GM12878 (cell line): ENCODE measurements at regions not wholly inside any gene's neighbourhood (a gene's known extent, or its start where the extent isn't known, plus 50 kb on each side); places are given as distances from the start of the nearest gene placed in this dataset.

Experiments
- ATAC-seq: fragments of 200-7000 bp; cut with Tn5 transposase; 3 replicates; pipeline ENCODE4 v1.9.1; 2020; ENCODE audit warnings: mild to moderate bottlenecking, moderate library complexity
- BruUV-seq: library from RNA; stranded (reverse); fragments of 400-500 nt; replicated peaks from 2 replicates; lab custom pipeline; 2021; lab: Mats Ljungman, UMichigan
- CTCF ChIA-PET: fragments of 300-600 bp; sonication (Branson Sonifier 250); formaldehyde crosslinking; extraction: SDS; loops from one replicate; lab custom pipeline; 2021; ENCODE audit warnings: inconsistent platforms; lab: Yijun Ruan, JAX
- POLR2A ChIA-PET: fragments of 350-600 bp; formaldehyde crosslinking; extraction: SDS; loops from one replicate; lab custom pipeline; 2021; ENCODE audit warnings: inconsistent platforms; lab: Charles Lee
- RAD21 ChIA-PET: fragments of 300-600 bp; sonication (Branson Sonifier 250); formaldehyde crosslinking; loops from one replicate; lab custom pipeline; 2023; ENCODE audit warnings: antibody characterized with exemption; ENCODE audit not compliant: unreplicated experiment; lab: Charles Lee
- SMC1A ChIA-PET: fragments of 300-600 bp; sonication (Branson Sonifier 250); formaldehyde crosslinking; loops from one replicate; lab custom pipeline; 2023; ENCODE audit not compliant: unreplicated experiment, uncharacterized antibody; lab: Charles Lee
- DNase-seq: peaks from one replicate; pipeline ENCODE4 v3.0.0-alpha.2; 2011; ENCODE audit warnings: low read depth, low spot score
- FAIRE-seq: peaks from 3 replicates; lab custom pipeline; 2011; peaks lifted over from hg19 to GRCh38; lab: Jason Lieb, UNC
- H2AFZ ChIP-seq: 2 replicates; pipeline ENCODE4 v1.6.0; 2011; ENCODE audit warnings: low read depth, low read length, control low read depth; ENCODE audit not compliant: control insufficient read depth
- H3K27ac ChIP-seq: 2 replicates; pipeline ENCODE4 v1.5.1; 2011; ENCODE audit warnings: control low read depth; ENCODE audit not compliant: control insufficient read depth, insufficient read depth
- H3K27me3 ChIP-seq, 2 experiments: replicated peaks in 1 of 2; 2 replicates each; pipeline versions ENCODE4 v1.6.0 to v1.6.1; 2011; ENCODE audit warnings: low read length in 1 of 2; ENCODE audit not compliant: control insufficient read depth in 2 of 2, insufficient read depth in 2 of 2
- H3K36me3 ChIP-seq, 2 experiments: 2 replicates each; pipeline ENCODE4 v1.5.1; 2011; ENCODE audit warnings: low read length in 1 of 2; ENCODE audit not compliant: control insufficient read depth in 2 of 2, insufficient read depth in 2 of 2
- H3K4me1 ChIP-seq: 2 replicates; pipeline ENCODE4 v1.6.1; 2011; ENCODE audit warnings: mild to moderate bottlenecking, low read length, moderate library complexity, mixed read lengths; ENCODE audit not compliant: control insufficient read depth, insufficient read depth
- H3K4me2 ChIP-seq: 2 replicates; pipeline ENCODE4 v1.6.0; 2011; ENCODE audit warnings: control low read depth; ENCODE audit not compliant: control insufficient read depth, insufficient read depth
- H3K4me3 ChIP-seq: fragments of 200-600 bp; sonication (generic); 2 replicates; pipeline ENCODE4 v1.5.1; 2016
- H3K79me2 ChIP-seq: 2 replicates; pipeline ENCODE4 v1.6.0; 2011; ENCODE audit warnings: low read length; ENCODE audit not compliant: control insufficient read depth, insufficient read depth
- H3K9ac ChIP-seq: 2 replicates; pipeline ENCODE4 v1.8.0; 2011; ENCODE audit warnings: low read length, control low read depth, mixed read lengths; ENCODE audit not compliant: control insufficient read depth, insufficient read depth
- H3K9me3 ChIP-seq: replicated peaks from 3 replicates; pipeline ENCODE4 v1.5.1; 2011; ENCODE audit warnings: mild to moderate bottlenecking, low read length; ENCODE audit not compliant: control insufficient read depth, insufficient read depth
- H4K20me1 ChIP-seq: 2 replicates; pipeline ENCODE4 v1.6.0; 2011; ENCODE audit not compliant: control insufficient read depth, insufficient read depth
- E2F4 ChIP-seq: IDR thresholded peaks from 2 replicates; pipeline ENCODE4 v1.6.1; 2012; ENCODE audit warnings: low read depth, low read length, improper control_type of control experiment
- GABPA ChIP-seq: IDR thresholded peaks from 2 replicates; pipeline ENCODE4 v1.6.1; 2014; ENCODE audit warnings: antibody characterized with exemption, low read depth, mild to moderate bottlenecking, inconsistent platforms
- NKRF ChIP-seq: fragments of 450-650 bp; conservative IDR thresholded peaks from 2 replicates; pipeline ENCODE4 v1.6.1; 2017; ENCODE audit warnings: mild to moderate bottlenecking, moderate library complexity
- TAF1 ChIP-seq: IDR thresholded peaks from 2 replicates; pipeline ENCODE4 v1.6.1; 2011; ENCODE audit warnings: mild to moderate bottlenecking, low read depth, low read length, borderline replicate concordance
- WRNIP1 ChIP-seq: IDR thresholded peaks from 2 replicates; pipeline ENCODE4 v1.6.1; 2011; ENCODE audit warnings: low read depth, low read length, improper control_type of control experiment, borderline replicate concordance
- YY1 ChIP-seq: IDR thresholded peaks from 2 replicates; pipeline ENCODE4 v1.6.1; 2011; ENCODE audit warnings: low read depth, mild to moderate bottlenecking, low read length
- ZZZ3 ChIP-seq: IDR thresholded peaks from 2 replicates; pipeline ENCODE4 v1.6.1; 2011; ENCODE audit warnings: low read depth; ENCODE audit not compliant: control insufficient read depth, insufficient read length
- WGBS: methylation state at CpG from one replicate; pipeline ENCODE4 v1.1.6; 2016; ENCODE audit warnings: low lambda C conversion rate; ENCODE audit not compliant: insufficient replicate concordance, insufficient coverage; ENCODE audit errors: missing lambda C conversion rate; 5-methylcytosine and 5-hydroxymethylcytosine counted together
- in situ Hi-C: fragments of 300-500 bp; cut with MboI; formaldehyde crosslinking; loops from 9 replicates; pipeline ENCODE4 v1.14.3; 2018; ENCODE audit warnings: mixed read lengths
- intact Hi-C: fragments of 100-400 bp; cut with micrococcal nuclease; formaldehyde crosslinking; loops from one replicate; pipeline ENCODE4 v1.14.2; 2022; ENCODE audit not compliant: unreplicated experiment

- ChIA-PET SMC1A (no interaction called here), RAD21 (no interaction called here), CTCF (interaction anchor here (0.6 kb wide), 1 partner anchor 533 kb away, joined by 3 read pairs; no protein-coding TSS in a partner anchor), POLR2A (no interaction called here)
- Histone ChIP-seq H3K9me3 (no peaks in the 10 kb centered on the region), H3K27me3 (peaks cover 0 to 3% of the 10 kb centered on the region in 2 experiments; a peak in 1 of 4 replicates), H3K36me3 (no peaks in the 10 kb centered on the region), H2AFZ (no peak overlapping the region), H3K9ac (no peak overlapping the region), H3K4me2 (no peak overlapping the region), H3K4me1 (no peaks in the 10 kb centered on the region), H3K4me3 (no peak overlapping the region), H4K20me1 (no peaks in the 10 kb centered on the region), H3K79me2 (no peaks in the 10 kb centered on the region), H3K27ac (no peak overlapping the region)
- 78% methylated on average over 35 of the region's 38 CpGs for WGBS
- intact Hi-C loops, result no loop called here
- in situ Hi-C loops, result no loop called here
- no TSS peak for BruUV-seq
- ATAC-seq, result no peak
- FAIRE-seq, result no peak
- no peak for DNase-seq
- no peak for TF ChIP-seq ZZZ3
- TF ChIP-seq YY1, result no peak
- no peak for TF ChIP-seq TAF1
- TF ChIP-seq NKRF, result no peak
- TF ChIP-seq WRNIP1, result no peak
- no peak for TF ChIP-seq GABPA
- TF ChIP-seq E2F4, result no peak
Observed at GRCh38 chr16:85517563-85518179, 95.5 kb upstream of the GSE1 start.
